Colonic mucosa (tissue), 4 donors: ENCODE measurements at regions not wholly inside any gene's neighbourhood (a gene's known extent, or its start where the extent isn't known, plus 50 kb on each side); places are given as distances from the start of the nearest gene placed in this dataset.

Source experiments
- DNase-seq: peaks from one replicate; pipeline ENCODE4 v3.0.0-alpha.2; 2020
- H3K27ac ChIP-seq: fragments of 200-600 bp; one replicate; pipeline ENCODE4 v1.8.0; 2021
- H3K27me3 ChIP-seq: fragments of 200-600 bp; one replicate; pipeline ENCODE4 v1.8.0; 2021
- H3K36me3 ChIP-seq: fragments of 200-600 bp; one replicate; pipeline ENCODE4 v1.8.0; 2021
- H3K4me1 ChIP-seq: fragments of 200-600 bp; one replicate; pipeline ENCODE4 v1.8.0; 2021; ENCODE audit warnings: mild to moderate bottlenecking
- H3K4me3 ChIP-seq: fragments of 200-600 bp; one replicate; pipeline ENCODE4 v1.8.0; 2021
- H3K9ac ChIP-seq, 2 donors: one replicate each; pipeline ENCODE4 v1.7.0; 2013; ENCODE audit warnings: control low read depth in 2 of 2, low read depth in 2 of 2, low read length in 2 of 2
- H3K9me3 ChIP-seq: fragments of 200-600 bp; one replicate; pipeline ENCODE4 v1.8.0; 2021
- CTCF ChIP-seq: fragments of 200-600 bp; IDR thresholded peaks from one replicate; pipeline ENCODE4 v1.8.0; 2022; ENCODE audit warnings: antibody characterized with exemption, mild to moderate bottlenecking
- intact Hi-C: fragments of 100-400 bp; cut with DNase I; formaldehyde crosslinking; loops from one replicate; pipeline ENCODE4 v1.14.1; 2022
- donor health status: healthy.
- donor health status: DM: no; HTN: no; CAD: no.
- donor health status: DM: no; HTN: no; CAD: no.

DNA sequence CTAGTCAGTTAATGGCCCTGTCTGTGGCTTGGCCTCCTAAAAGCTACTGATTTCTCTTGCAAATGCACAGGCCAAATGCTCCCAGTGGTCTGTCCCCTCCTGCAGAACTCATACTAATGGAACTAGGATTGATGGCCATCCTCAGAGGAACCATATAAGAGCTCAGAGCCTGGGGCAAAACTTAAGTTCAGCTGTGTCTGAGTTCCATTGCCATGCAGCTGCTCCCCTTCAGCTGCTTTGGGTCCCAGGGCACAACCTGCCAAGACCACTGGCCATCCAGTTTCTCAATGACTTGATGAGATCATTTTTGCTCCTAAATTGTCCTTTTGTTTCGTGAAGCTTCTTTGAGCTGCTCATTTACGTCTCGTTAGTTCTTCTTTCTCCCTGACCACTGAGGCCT is 529.5 kb upstream of the TBL1XR1 start:
- no peak for TF ChIP-seq CTCF
- intact Hi-C loops = no loop called here
- Histone ChIP-seq H3K36me3 (no peaks in the 10 kb centered on the region), H3K4me3 (no peak overlapping the region), H3K27ac (no peak overlapping the region), H3K4me1 (no peaks in the 10 kb centered on the region), H3K9me3 (no peaks in the 10 kb centered on the region), H3K9ac (no peak overlapping the region), H3K27me3 (no peaks in the 10 kb centered on the region)
- DNase-seq = no peak

DNA sequence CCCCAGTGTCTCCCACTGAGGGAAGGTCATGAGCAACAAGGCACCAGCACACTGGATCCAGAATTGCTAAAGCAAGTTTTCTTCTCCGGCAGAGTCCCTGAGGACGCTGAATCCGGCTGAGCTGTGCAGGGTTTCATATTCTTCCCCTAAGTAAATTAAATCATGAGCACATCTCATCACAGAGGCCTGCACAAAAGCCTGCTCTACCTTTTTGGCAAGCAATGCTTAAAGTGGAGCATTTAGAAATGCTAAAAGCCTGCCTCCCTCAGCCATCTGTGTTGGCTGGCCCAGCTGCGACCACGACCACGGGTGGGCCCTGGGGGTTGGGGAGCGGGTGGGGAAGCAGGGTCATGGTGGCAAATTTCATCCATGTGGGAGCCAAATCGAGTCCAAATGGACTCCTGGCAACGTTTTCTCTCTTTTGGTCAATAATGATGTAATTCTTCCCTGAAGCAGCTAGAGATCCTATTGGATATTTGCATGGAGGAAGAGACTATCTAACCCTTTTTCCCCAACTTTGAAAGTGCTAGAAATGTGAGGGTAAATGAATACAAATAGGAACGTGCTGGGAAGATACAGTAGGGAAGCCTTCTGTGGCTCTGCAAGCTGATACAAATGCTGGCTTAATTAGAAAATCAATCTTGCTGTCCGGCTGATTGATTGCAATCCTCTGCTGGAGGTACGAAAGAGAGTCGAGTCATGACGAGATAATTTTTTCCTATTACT is 532.8 kb upstream of the TBL1XR1 start:
- DNase-seq = peak; percentile 23
- no peak for TF ChIP-seq CTCF
- H3K27ac ChIP-seq = no peak overlapping the region
- no peaks in the 10 kb centered on the region for H3K27me3 ChIP-seq
- H3K9me3 ChIP-seq = no peaks in the 10 kb centered on the region
- H3K9ac ChIP-seq = no peak overlapping the region
- H3K4me1 ChIP-seq = no peaks in the 10 kb centered on the region
- no peak overlapping the region for H3K4me3 ChIP-seq
- no peaks in the 10 kb centered on the region for H3K36me3 ChIP-seq
- intact Hi-C loops = no loop called here

DNA sequence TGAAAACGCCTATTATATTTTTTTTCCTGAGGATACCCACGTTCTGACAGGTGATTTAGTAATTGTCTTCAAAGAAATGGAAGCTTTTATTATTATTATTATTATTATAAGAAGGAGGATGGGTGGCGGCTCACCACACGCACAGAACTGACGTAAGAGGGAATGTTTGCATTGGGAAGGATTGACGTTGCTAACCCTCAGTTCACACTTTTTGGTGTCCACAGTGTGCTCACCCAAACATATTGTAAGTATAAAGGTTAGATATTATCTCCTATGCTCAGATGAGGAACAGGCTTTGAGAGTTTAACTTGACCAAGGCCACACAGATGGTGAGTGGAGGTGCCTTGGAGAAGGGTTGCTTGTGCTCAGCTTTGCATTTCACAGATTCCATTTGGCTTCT is 533.5 kb upstream of the TBL1XR1 start:
- no peaks in the 10 kb centered on the region for H3K27me3 ChIP-seq
- H3K9me3 ChIP-seq = no peaks in the 10 kb centered on the region
- no peak overlapping the region for H3K4me3 ChIP-seq
- no peaks in the 10 kb centered on the region for H3K4me1 ChIP-seq
- DNase-seq = no peak
- no peak for TF ChIP-seq CTCF
- H3K27ac ChIP-seq = no peak overlapping the region
- H3K9ac ChIP-seq = no peak overlapping the region
- intact Hi-C loops = no loop called here
- no peaks in the 10 kb centered on the region for H3K36me3 ChIP-seq

DNA sequence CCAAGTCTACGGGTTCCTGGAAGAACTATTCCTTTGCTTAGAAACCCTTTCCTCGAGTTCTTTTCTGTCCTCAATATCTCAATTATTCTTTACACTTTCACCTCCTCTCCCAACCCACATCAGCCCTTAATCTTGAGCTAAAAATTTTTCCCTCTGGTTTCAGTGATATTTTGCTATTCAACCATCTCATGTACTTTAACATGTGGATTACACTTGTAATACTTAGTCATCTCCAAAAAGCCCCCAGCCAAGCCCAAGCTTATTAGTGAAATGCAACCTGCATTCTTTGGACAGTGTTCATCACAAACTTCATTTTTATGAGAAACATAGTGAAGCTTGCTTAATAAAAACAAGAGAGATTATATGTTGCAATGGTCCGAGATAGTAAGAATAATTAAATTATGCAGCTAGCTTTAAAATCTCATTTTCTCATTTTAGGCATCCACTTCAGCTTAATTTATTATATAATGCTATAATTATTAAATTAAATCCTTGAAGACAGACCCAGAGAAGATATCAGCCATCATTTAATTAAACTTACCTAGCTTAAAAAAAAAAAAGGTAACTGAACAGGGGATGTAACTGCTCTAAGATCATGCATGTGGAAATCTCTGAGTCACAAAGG is 534.5 kb upstream of the TBL1XR1 start:
- H3K4me1 ChIP-seq = no peaks in the 10 kb centered on the region
- no peaks in the 10 kb centered on the region for H3K27me3 ChIP-seq
- no peak overlapping the region for H3K9ac ChIP-seq
- H3K36me3 ChIP-seq = no peaks in the 10 kb centered on the region
- H3K27ac ChIP-seq = no peak overlapping the region
- no peak for TF ChIP-seq CTCF
- DNase-seq = no peak
- intact Hi-C loops = no loop called here
- no peak overlapping the region for H3K4me3 ChIP-seq
- no peaks in the 10 kb centered on the region for H3K9me3 ChIP-seq

DNA sequence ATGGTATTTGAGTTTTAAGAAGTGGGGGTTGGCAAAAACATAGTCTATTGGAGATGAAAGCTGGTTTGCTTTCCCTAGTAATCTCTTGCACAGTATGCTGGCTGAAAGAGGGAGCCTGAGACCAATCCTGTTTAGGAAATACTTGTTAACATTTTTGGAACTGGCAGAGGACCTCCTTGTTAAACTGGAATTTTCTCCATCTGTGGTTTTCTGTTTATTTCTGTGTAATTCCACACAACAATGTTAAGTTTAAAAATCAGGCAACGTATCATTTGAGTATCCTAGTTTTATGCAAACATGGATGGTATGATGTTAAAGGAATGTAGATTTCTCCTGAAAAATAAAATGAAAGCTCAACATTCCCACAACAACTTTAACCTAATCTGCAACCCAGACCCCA is 536.0 kb upstream of the TBL1XR1 start:
- H3K27ac ChIP-seq = no peak overlapping the region
- intact Hi-C loops = no loop called here
- no peaks in the 10 kb centered on the region for H3K9me3 ChIP-seq
- H3K9ac ChIP-seq = no peak overlapping the region
- TF ChIP-seq CTCF = no peak
- H3K4me3 ChIP-seq = no peak overlapping the region
- H3K27me3 ChIP-seq = no peaks in the 10 kb centered on the region
- no peaks in the 10 kb centered on the region for H3K36me3 ChIP-seq
- no peak for DNase-seq
- no peaks in the 10 kb centered on the region for H3K4me1 ChIP-seq
